ENCODE measurements at regions not wholly inside any gene's neighbourhood (a gene's known extent, or its start where the extent isn't known, plus 50 kb on each side); places are given as distances from the start of the nearest gene placed in this dataset.
"Not testable (repeated sequence)": the region's sequence is repeated elsewhere in the genome, so short reads cannot be mapped to it uniquely, and the experiment has no call there.

GRCh38 chr2:87441375-87441774 is 306.5 kb upstream of the PLGLB2 start:
- TF ChIP-seq, protein P1, sequence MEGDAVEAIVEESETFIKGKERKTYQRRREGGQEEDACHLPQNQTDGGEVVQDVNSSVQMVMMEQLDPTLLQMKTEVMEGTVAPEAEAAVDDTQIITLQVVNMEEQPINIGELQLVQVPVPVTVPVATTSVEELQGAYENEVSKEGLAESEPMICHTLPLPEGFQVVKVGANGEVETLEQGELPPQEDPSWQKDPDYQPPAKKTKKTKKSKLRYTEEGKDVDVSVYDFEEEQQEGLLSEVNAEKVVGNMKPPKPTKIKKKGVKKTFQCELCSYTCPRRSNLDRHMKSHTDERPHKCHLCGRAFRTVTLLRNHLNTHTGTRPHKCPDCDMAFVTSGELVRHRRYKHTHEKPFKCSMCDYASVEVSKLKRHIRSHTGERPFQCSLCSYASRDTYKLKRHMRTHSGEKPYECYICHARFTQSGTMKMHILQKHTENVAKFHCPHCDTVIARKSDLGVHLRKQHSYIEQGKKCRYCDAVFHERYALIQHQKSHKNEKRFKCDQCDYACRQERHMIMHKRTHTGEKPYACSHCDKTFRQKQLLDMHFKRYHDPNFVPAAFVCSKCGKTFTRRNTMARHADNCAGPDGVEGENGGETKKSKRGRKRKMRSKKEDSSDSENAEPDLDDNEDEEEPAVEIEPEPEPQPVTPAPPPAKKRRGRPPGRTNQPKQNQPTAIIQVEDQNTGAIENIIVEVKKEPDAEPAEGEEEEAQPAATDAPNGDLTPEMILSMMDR (IDR thresholded peaks at IDR 0.05; ENCODE audit: low read depth, low read length, missing input control) = not testable (repeated sequence)
- not testable (repeated sequence) for TF ChIP-seq SP1 (IDR thresholded peaks at IDR 0.05); HNF4G (IDR thresholded peaks at IDR 0.05); ZBTB33 (IDR thresholded peaks at IDR 0.05); RAD21 (IDR thresholded peaks at IDR 0.05); TAF1 (conservative IDR thresholded peaks at IDR 0.05); YY1 (IDR thresholded peaks at IDR 0.05); JUND (IDR thresholded peaks at IDR 0.05); GABPA (IDR thresholded peaks at IDR 0.05 in 1 of 2, conservative IDR thresholded peaks at IDR 0.05 in 1 of 2)
- TF ChIP-seq, protein P2, sequence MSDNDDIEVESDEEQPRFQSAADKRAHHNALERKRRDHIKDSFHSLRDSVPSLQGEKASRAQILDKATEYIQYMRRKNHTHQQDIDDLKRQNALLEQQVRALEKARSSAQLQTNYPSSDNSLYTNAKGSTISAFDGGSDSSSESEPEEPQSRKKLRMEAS (IDR thresholded peaks at IDR 0.05) = not testable (repeated sequence)
- TF ChIP-seq, protein P3, sequence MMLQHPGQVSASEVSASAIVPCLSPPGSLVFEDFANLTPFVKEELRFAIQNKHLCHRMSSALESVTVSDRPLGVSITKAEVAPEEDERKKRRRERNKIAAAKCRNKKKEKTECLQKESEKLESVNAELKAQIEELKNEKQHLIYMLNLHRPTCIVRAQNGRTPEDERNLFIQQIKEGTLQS (IDR thresholded peaks at IDR 0.05) = not testable (repeated sequence)
- TF ChIP-seq, protein P4, sequence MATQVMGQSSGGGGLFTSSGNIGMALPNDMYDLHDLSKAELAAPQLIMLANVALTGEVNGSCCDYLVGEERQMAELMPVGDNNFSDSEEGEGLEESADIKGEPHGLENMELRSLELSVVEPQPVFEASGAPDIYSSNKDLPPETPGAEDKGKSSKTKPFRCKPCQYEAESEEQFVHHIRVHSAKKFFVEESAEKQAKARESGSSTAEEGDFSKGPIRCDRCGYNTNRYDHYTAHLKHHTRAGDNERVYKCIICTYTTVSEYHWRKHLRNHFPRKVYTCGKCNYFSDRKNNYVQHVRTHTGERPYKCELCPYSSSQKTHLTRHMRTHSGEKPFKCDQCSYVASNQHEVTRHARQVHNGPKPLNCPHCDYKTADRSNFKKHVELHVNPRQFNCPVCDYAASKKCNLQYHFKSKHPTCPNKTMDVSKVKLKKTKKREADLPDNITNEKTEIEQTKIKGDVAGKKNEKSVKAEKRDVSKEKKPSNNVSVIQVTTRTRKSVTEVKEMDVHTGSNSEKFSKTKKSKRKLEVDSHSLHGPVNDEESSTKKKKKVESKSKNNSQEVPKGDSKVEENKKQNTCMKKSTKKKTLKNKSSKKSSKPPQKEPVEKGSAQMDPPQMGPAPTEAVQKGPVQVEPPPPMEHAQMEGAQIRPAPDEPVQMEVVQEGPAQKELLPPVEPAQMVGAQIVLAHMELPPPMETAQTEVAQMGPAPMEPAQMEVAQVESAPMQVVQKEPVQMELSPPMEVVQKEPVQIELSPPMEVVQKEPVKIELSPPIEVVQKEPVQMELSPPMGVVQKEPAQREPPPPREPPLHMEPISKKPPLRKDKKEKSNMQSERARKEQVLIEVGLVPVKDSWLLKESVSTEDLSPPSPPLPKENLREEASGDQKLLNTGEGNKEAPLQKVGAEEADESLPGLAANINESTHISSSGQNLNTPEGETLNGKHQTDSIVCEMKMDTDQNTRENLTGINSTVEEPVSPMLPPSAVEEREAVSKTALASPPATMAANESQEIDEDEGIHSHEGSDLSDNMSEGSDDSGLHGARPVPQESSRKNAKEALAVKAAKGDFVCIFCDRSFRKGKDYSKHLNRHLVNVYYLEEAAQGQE (IDR thresholded peaks at IDR 0.05) = not testable (repeated sequence)
